Colonic mucosa (tissue), 4 donors: ENCODE measurements at regions not wholly inside any gene's neighbourhood (a gene's known extent, or its start where the extent isn't known, plus 50 kb on each side); places are given as distances from the start of the nearest gene placed in this dataset.

Experiments used
- DNase-seq: peaks from one replicate; pipeline ENCODE4 v3.0.0-alpha.2; 2020
- H3K27ac ChIP-seq: fragments of 200-600 bp; one replicate; pipeline ENCODE4 v1.8.0; 2021
- H3K27me3 ChIP-seq: fragments of 200-600 bp; one replicate; pipeline ENCODE4 v1.8.0; 2021
- H3K36me3 ChIP-seq: fragments of 200-600 bp; one replicate; pipeline ENCODE4 v1.8.0; 2021
- H3K4me1 ChIP-seq: fragments of 200-600 bp; one replicate; pipeline ENCODE4 v1.8.0; 2021; ENCODE audit warnings: mild to moderate bottlenecking
- H3K4me3 ChIP-seq: fragments of 200-600 bp; one replicate; pipeline ENCODE4 v1.8.0; 2021
- H3K9ac ChIP-seq, 2 donors: one replicate each; pipeline ENCODE4 v1.7.0; 2013; ENCODE audit warnings: control low read depth in 2 of 2, low read depth in 2 of 2, low read length in 2 of 2
- H3K9me3 ChIP-seq: fragments of 200-600 bp; one replicate; pipeline ENCODE4 v1.8.0; 2021
- CTCF ChIP-seq: fragments of 200-600 bp; IDR thresholded peaks from one replicate; pipeline ENCODE4 v1.8.0; 2022; ENCODE audit warnings: antibody characterized with exemption, mild to moderate bottlenecking
- intact Hi-C: fragments of 100-400 bp; cut with DNase I; formaldehyde crosslinking; loops from one replicate; pipeline ENCODE4 v1.14.1; 2022
- donor health status: healthy.
- donor health status: DM: no; HTN: no; CAD: no.
- donor health status: DM: no; HTN: no; CAD: no.

- no peak for TF ChIP-seq CTCF
- Histone ChIP-seq H3K27ac (no peak overlapping the region), H3K9ac (no peak overlapping the region), H3K4me1 (peaks cover 8% of the 10 kb centered on the region), H3K4me3 (no peak overlapping the region), H3K9me3 (no peaks in the 10 kb centered on the region), H3K27me3 (no peaks in the 10 kb centered on the region), H3K36me3 (no peaks in the 10 kb centered on the region)
- intact Hi-C loops: no loop called here
- DNase-seq: no peak
Measured at GRCh38 chr17:77416105-77416713, 275.4 kb downstream of the SEC14L1 start.

GRCh38 chr17:77417575-77417974 lies 276.8 kb downstream of the SEC14L1 start:
- TF ChIP-seq CTCF: no peak
- no peaks in the 10 kb centered on the region for H3K36me3 ChIP-seq
- no peak overlapping the region for H3K4me3 ChIP-seq
- no peaks in the 10 kb centered on the region for H3K9me3 ChIP-seq
- H3K27ac ChIP-seq: no peak overlapping the region
- no peaks in the 10 kb centered on the region for H3K27me3 ChIP-seq
- H3K9ac ChIP-seq: no peak overlapping the region
- no peak for DNase-seq
- intact Hi-C loops: no loop called here
- H3K4me1 ChIP-seq: peaks cover 10% of the 10 kb centered on the region

GRCh38 chr17:77418609-77419008 lies 277.8 kb downstream of the SEC14L1 start:
- Histone ChIP-seq H3K9me3 (no peaks in the 10 kb centered on the region), H3K36me3 (no peaks in the 10 kb centered on the region), H3K9ac (no peak overlapping the region), H3K27ac (no peak overlapping the region), H3K27me3 (no peaks in the 10 kb centered on the region), H3K4me3 (no peak overlapping the region), H3K4me1 (peaks cover 10% of the 10 kb centered on the region)
- TF ChIP-seq CTCF: no peak
- no peak for DNase-seq
- intact Hi-C loops: no loop called here

GRCh38 chr17:77419095-77419494 lies 278.3 kb downstream of the SEC14L1 start:
- peaks cover 10% of the 10 kb centered on the region for H3K4me1 ChIP-seq
- no peak for DNase-seq
- no peaks in the 10 kb centered on the region for H3K36me3 ChIP-seq
- no peaks in the 10 kb centered on the region for H3K27me3 ChIP-seq
- intact Hi-C loops: no loop called here
- no peak overlapping the region for H3K4me3 ChIP-seq
- H3K9me3 ChIP-seq: no peaks in the 10 kb centered on the region
- no peak for TF ChIP-seq CTCF
- peak overlapping the region in 1 of 2 donors; percentile 2 for H3K9ac ChIP-seq
- H3K27ac ChIP-seq: no peak overlapping the region

- Histone ChIP-seq H3K36me3 (no peaks in the 10 kb centered on the region), H3K27me3 (no peaks in the 10 kb centered on the region), H3K9ac (peak overlapping the region in 1 of 2 donors; percentile 2), H3K4me3 (no peak overlapping the region), H3K27ac (no peak overlapping the region), H3K9me3 (no peaks in the 10 kb centered on the region), H3K4me1 (peaks cover 10% of the 10 kb centered on the region)
- TF ChIP-seq CTCF: no peak
- no peak for DNase-seq
- intact Hi-C loops: no loop called here
Measured at GRCh38 chr17:77419547-77420094, 278.9 kb downstream of the SEC14L1 start.
